A549 (cell line): ENCODE measurements at regions not wholly inside any gene's neighbourhood (a gene's known extent, or its start where the extent isn't known, plus 50 kb on each side); places are given as distances from the start of the nearest gene placed in this dataset.
A peak's percentile ranks its signal among the peaks of the same experiment; 100 is the strongest.
"Not testable (repeated sequence)": the region's sequence is repeated elsewhere in the genome, so short reads cannot be mapped to it uniquely, and the experiment has no call there.

Experiments
- ATAC-seq, 2 experiments: fragments of 200-7000 bp in 1 of 2; fragments of >200 bp in 1 of 2; cut with Nextera tagmentation in 1 of 2; cut with Tn5 transposase in 1 of 2; 3 replicates each; pipeline versions ENCODE4 v1.8.0 to v1.9.1; 2018 to 2020; ENCODE audit warnings: mild to moderate bottlenecking in 1 of 2, moderate library complexity in 1 of 2
- CTCF ChIA-PET: fragments of 300-600 bp; sonication (Branson Sonifier 250); formaldehyde crosslinking; extraction: SDS; loops from one replicate; lab custom pipeline; 2021; ENCODE audit warnings: antibody characterized with exemption, inconsistent platforms; lab: Yijun Ruan, JAX
- POLR2A ChIA-PET: fragments of 350-600 bp; formaldehyde crosslinking; extraction: SDS; loops from one replicate; lab custom pipeline; 2021; ENCODE audit warnings: antibody characterized with exemption, inconsistent platforms; lab: Yijun Ruan, JAX
- DNase-seq, 2 experiments: peaks; one replicate each; pipeline versions ENCODE4 v3.0.0 to v3.0.0-alpha.2; 2011 to 2016; ENCODE audit warnings: low read depth in 1 of 2, low spot score in 1 of 2
- FAIRE-seq: peaks from 2 replicates; lab custom pipeline; 2011; peaks lifted over from hg19 to GRCh38; lab: Jason Lieb, UNC
- H3K27ac ChIP-seq, 2 experiments: fragments of >200 bp; sonication (Bioruptor Twin); formaldehyde crosslinking; 3 replicates each; pipeline ENCODE4 v1.5.1; 2016 to 2017
- H3K4me1 ChIP-seq: fragments of >200 bp; sonication (Bioruptor Twin); formaldehyde crosslinking; 3 replicates; pipeline ENCODE4 v1.6.1; 2016
- H3K4me2 ChIP-seq: fragments of >200 bp; sonication (Bioruptor Twin); formaldehyde crosslinking; 3 replicates; pipeline ENCODE4 v1.6.1; 2016
- H3K4me3 ChIP-seq: fragments of >200 bp; sonication (Bioruptor Twin); formaldehyde crosslinking; 3 replicates; pipeline ENCODE4 v1.5.1; 2016
- H3K9me3 ChIP-seq: fragments of >200 bp; sonication (Bioruptor Twin); formaldehyde crosslinking; 3 replicates; pipeline ENCODE4 v1.6.1; 2016
- CBX8 ChIP-seq: fragments of 200-600 bp; sonication (generic); IDR thresholded peaks from 2 replicates; pipeline ENCODE4 v1.6.1; 2016
- CHD2 ChIP-seq: fragments of 150-350 bp; IDR thresholded peaks from 2 replicates; pipeline ENCODE4 v1.6.1; 2014; ENCODE audit warnings: low read length; ENCODE audit not compliant: partially characterized antibody
- CHD4 ChIP-seq: fragments of 200-600 bp; sonication (generic); IDR thresholded peaks from 2 replicates; pipeline ENCODE4 v1.6.1; 2016; ENCODE audit warnings: antibody characterized with exemption, mild to moderate bottlenecking, borderline replicate concordance
- EHF ChIP-seq: fragments of 250-450 bp; sonication (Bioruptor Pico); IDR thresholded peaks from 2 replicates; pipeline ENCODE4 v1.5.0; 2020; ENCODE audit warnings: mild to moderate bottlenecking
- EHMT2 ChIP-seq: fragments of 200-600 bp; sonication (generic); IDR thresholded peaks from 2 replicates; pipeline ENCODE4 v1.6.1; 2016; ENCODE audit warnings: antibody characterized with exemption, low read depth, mild to moderate bottlenecking, moderate library complexity
- ESRRA ChIP-seq: fragments of 150-350 bp; IDR thresholded peaks from 2 replicates; pipeline ENCODE4 v1.6.1; 2014; ENCODE audit warnings: mild to moderate bottlenecking, low read length, borderline replicate concordance
- FOSB ChIP-seq: fragments of 250-450 bp; sonication (Bioruptor Pico); IDR thresholded peaks from 2 replicates; pipeline ENCODE4 v1.5.0; 2020; ENCODE audit warnings: mild to moderate bottlenecking, moderate library complexity
- HOXA7 ChIP-seq: fragments of 250-450 bp; sonication (Bioruptor Pico); IDR thresholded peaks from 2 replicates; pipeline ENCODE4 v1.5.0; 2020; ENCODE audit warnings: mild to moderate bottlenecking, moderate library complexity
- HOXB13 ChIP-seq: fragments of 250-450 bp; sonication (Bioruptor Pico); IDR thresholded peaks from 2 replicates; pipeline ENCODE4 v1.5.0; 2020; ENCODE audit warnings: low read depth, mild to moderate bottlenecking, moderate library complexity
- HOXB5 ChIP-seq: fragments of 250-450 bp; sonication (Bioruptor Pico); IDR thresholded peaks from 2 replicates; pipeline ENCODE4 v1.5.0; 2020; ENCODE audit warnings: mild to moderate bottlenecking, moderate library complexity
- JUN ChIP-seq, 2 experiments: fragments of >200 bp; sonication (Bioruptor Twin); formaldehyde crosslinking; IDR thresholded peaks; 2 replicates in 1 of 2; 3 replicates in 1 of 2; pipeline ENCODE4 v1.6.1; 2016 to 2017
- KDM1A ChIP-seq: fragments of 200-600 bp; sonication (generic); IDR thresholded peaks from 2 replicates; pipeline ENCODE4 v1.6.1; 2016; ENCODE audit warnings: low read depth, mild to moderate bottlenecking
- KDM5A ChIP-seq: fragments of 200-600 bp; sonication (generic); IDR thresholded peaks from 2 replicates; pipeline ENCODE4 v1.6.1; 2016; ENCODE audit warnings: antibody characterized with exemption, mild to moderate bottlenecking
- MAFK ChIP-seq: fragments of 450-650 bp; IDR thresholded peaks from 2 replicates; pipeline ENCODE4 v1.6.1; 2014; ENCODE audit not compliant: partially characterized antibody
- NR3C1 ChIP-seq: fragments of >200 bp; sonication (Bioruptor Twin); formaldehyde crosslinking; IDR thresholded peaks from 3 replicates; pipeline ENCODE4 v1.6.1; 2017
- POLR2A ChIP-seq: IDR thresholded peaks from 2 replicates; pipeline ENCODE4 v1.6.1; 2012; ENCODE audit warnings: mild to moderate bottlenecking, low read length
- RAD21 ChIP-seq, 2 experiments: fragments of >200 bp in 1 of 2; sonication (Bioruptor Twin) in 1 of 2; formaldehyde crosslinking in 1 of 2; IDR thresholded peaks in 1 of 2; conservative IDR thresholded peaks in 1 of 2; 2 replicates in 1 of 2; 3 replicates in 1 of 2; pipeline ENCODE4 v1.6.1; 2012 to 2018; ENCODE audit warnings: inconsistent platforms in 1 of 2
- RCOR1 ChIP-seq: fragments of 150-350 bp; IDR thresholded peaks from 2 replicates; pipeline ENCODE4 v1.6.1; 2014; ENCODE audit warnings: antibody characterized with exemption, low read length, low read depth
- RFX5 ChIP-seq: fragments of 450-650 bp; IDR thresholded peaks from 2 replicates; pipeline ENCODE4 v1.7.1; 2014; ENCODE audit warnings: antibody characterized with exemption, mild to moderate bottlenecking, moderate library complexity
- RNF2 ChIP-seq: fragments of 200-600 bp; sonication (generic); IDR thresholded peaks from 2 replicates; pipeline ENCODE4 v1.6.1; 2016; ENCODE audit warnings: low read depth, mild to moderate bottlenecking, antibody characterized with exemption, moderate library complexity, borderline replicate concordance
- TFCP2L1 ChIP-seq: fragments of 250-450 bp; sonication (Bioruptor Pico); IDR thresholded peaks from 2 replicates; pipeline ENCODE4 v1.5.0; 2021; ENCODE audit warnings: mild to moderate bottlenecking
- ZC3H11A ChIP-seq: fragments of 450-650 bp; IDR thresholded peaks from 2 replicates; pipeline ENCODE4 v1.6.1; 2014; ENCODE audit warnings: antibody characterized with exemption, mild to moderate bottlenecking
- WGBS: methylation state at CpG from one replicate; pipeline ENCODE4 v1.1.6; 2017; ENCODE audit errors: missing lambda C conversion rate; 5-methylcytosine and 5-hydroxymethylcytosine counted together
- TF ChIP-seq, protein P1 (sequence below): fragments of 250-450 bp; sonication (Bioruptor Pico); IDR thresholded peaks from 2 replicates; pipeline ENCODE4 v1.5.0; 2020; ENCODE audit warnings: low read depth, mild to moderate bottlenecking, moderate library complexity
- TF ChIP-seq, protein P2 (sequence below): fragments of 450-650 bp; IDR thresholded peaks from 2 replicates; pipeline ENCODE4 v1.6.1; 2014; ENCODE audit warnings: antibody characterized with exemption
- TF ChIP-seq, protein P3 (sequence below): IDR thresholded peaks from 2 replicates; pipeline ENCODE4 v1.6.1; 2012; ENCODE audit warnings: low read depth, borderline replicate concordance
- TF ChIP-seq, protein P4 (sequence below): fragments of >200 bp; sonication (Bioruptor Twin); formaldehyde crosslinking; IDR thresholded peaks from 2 replicates; pipeline ENCODE4 v1.6.1; 2016
- TF ChIP-seq, protein P5 (sequence below): IDR thresholded peaks from 2 replicates; pipeline ENCODE4 v1.6.1; 2012

DNA sequence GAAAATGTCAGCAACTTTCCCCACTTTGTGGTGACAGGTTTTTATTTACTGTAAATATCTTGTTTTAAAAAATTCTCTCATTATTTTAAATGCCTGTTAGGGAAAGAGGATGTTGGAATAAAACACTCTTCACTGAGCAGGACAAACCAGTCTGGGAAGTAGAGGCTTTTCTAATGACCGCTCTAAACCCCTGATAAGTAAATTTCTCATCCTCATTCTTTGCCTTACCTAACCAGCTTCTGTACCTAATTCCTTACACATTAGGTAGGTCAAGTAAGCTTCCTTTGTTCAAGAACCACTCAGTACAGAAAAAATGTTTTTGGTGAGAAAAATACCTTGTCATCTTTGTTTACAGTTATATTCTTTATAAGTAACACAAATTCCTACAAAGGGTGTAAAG is 143.6 kb downstream of the GPR85 start (continued):
- TF ChIP-seq, protein P1, sequence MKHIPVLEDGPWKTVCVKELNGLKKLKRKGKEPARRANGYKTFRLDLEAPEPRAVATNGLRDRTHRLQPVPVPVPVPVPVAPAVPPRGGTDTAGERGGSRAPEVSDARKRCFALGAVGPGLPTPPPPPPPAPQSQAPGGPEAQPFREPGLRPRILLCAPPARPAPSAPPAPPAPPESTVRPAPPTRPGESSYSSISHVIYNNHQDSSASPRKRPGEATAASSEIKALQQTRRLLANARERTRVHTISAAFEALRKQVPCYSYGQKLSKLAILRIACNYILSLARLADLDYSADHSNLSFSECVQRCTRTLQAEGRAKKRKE (CRISPR knock-in tag), result no peak
- no peak for TF ChIP-seq RCOR1

DNA sequence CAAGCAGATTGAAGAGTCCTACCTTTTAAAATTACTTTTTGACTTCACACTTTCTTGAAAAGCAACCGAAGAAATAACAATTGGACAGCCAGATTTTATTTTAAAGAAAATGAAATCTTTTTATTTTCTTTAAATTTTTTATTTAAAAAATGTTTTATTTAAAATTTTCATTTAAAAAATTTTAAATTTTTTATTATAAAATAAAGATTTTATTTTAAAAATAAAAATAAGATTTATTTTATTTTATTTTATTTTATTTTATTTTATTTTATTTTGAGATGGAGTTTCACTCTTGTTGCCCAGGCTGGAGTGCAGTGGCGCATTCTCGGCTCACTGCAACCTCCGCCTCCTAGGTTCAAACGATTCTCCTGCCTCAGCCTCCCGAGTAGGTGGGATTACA is 144.5 kb downstream of the GPR85 start:
- H3K4me2 ChIP-seq, CTCF ChIA-PET, POLR2A ChIA-PET, H3K4me3 ChIP-seq, ATAC-seq, H3K9me3 ChIP-seq, FAIRE-seq, H3K27ac ChIP-seq, DNase-seq: not testable (repeated sequence)
- WGBS, result 68% methylated on average over 6 of the region's 6 CpGs
- H3K4me1 ChIP-seq, result peaks cover 10% of the 10 kb centered on the region; the same call in 2 of the 3 replicates

DNA sequence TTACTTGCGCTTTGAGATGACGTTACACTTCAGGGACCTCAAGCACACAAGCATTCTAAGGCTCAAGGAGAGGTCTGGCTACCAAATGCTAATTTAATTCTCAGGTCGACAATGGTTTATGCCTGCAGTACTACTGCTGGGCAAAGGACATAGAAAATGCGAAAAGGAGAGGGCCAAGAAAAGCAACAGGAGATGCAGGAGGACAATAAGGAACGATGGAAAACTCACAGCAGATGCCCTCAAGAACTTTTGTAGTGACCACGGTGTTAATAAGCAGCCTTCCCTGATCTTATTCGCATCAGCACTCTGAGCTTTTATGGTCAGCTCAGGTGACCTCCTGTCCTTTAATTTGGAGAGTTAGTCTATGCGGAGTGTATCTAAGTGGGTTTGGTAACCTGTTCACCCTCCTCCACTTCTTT is 146.3 kb downstream of the GPR85 start:
- CTCF ChIA-PET, result no interaction called here
- H3K4me2 ChIP-seq, result peak overlapping the region; percentile 92
- H3K9me3 ChIP-seq, result no peaks in the 10 kb centered on the region
- H3K4me3 ChIP-seq, result peak overlapping the region; percentile 81
- H3K27ac ChIP-seq, result peak overlapping the region; percentile 72 to 82
- peak; percentile 66 to 77 for ATAC-seq
- 1% methylated on average over 8 of the region's 8 CpGs for WGBS
- no peak for DNase-seq
- POLR2A ChIA-PET, result interaction anchor here (0.6 to 1.2 kb wide), 5 partner anchors 10 to 490 kb away, joined by 3 to 8 read pairs (median 5); partner anchors contain the start of gene IFRD1
- FAIRE-seq, result no peak
- TF ChIP-seq RNF2, result no peak
- TF ChIP-seq, protein P2, sequence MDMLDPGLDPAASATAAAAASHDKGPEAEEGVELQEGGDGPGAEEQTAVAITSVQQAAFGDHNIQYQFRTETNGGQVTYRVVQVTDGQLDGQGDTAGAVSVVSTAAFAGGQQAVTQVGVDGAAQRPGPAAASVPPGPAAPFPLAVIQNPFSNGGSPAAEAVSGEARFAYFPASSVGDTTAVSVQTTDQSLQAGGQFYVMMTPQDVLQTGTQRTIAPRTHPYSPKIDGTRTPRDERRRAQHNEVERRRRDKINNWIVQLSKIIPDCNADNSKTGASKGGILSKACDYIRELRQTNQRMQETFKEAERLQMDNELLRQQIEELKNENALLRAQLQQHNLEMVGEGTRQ, result 0 out of 2 replicates have a peak, but pooled peaks have one; percentile 39
- TF ChIP-seq, all 56 proteins: peak for 1
- H3K4me1 ChIP-seq, result peaks cover 10% of the 10 kb centered on the region; the same call in 2 of the 3 replicates

DNA sequence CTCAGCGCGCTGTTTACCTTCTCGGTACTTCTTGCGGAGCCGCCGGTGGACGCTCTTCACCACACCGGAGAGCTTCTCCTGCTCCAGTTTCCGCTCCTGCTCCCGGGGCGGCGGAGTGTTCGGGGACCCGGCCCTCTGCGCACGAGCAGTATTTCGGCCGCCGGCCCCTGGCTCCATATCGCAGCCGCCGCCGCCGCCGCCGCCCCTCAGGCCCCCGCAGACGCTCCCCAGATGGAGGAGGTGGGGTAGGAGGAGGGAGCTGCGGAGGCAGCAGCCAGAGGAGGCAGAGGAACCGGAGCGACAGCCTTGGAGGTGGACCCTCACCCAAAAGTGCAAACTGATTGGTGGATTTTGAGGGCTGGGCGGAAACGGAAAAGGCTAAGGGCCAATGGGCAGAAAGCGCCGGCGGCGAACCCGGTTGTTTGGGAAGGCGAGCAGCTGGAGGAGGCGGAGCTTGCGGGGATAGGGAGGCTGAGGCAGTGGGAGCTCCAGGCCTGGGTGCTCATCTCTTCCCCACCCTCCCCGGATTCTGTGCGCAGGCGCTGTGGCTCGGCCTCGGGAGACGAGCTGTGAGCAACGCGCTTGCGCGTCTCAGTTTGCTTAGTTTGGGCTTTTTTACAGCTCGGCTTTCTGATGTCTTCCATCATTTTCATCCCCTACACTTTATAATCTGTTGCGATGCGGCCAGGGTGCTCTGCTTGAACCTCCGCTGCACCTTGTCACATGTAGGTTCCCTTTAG is 146.9 kb downstream of the GPR85 start:
- POLR2A ChIA-PET, result interaction anchor here (0.6 to 1.2 kb wide), 6 partner anchors 10 to 489 kb away, joined by 3 to 8 read pairs (median 4); partner anchors contain the start of gene IFRD1
- peak; percentile 94 for FAIRE-seq
- ATAC-seq, result peak; percentile 98 to 99
- CTCF ChIA-PET, result no interaction called here
- peak; percentile 96 to 98 for DNase-seq
- under 1% methylated on average over 29 of the region's 55 CpGs for WGBS
- H3K9me3 ChIP-seq, result no peaks in the 10 kb centered on the region
- peak overlapping the region; percentile 81 for H3K4me3 ChIP-seq
- H3K4me1 ChIP-seq, result peaks cover 10% of the 10 kb centered on the region; the same call in 2 of the 3 replicates
- peak overlapping the region; percentile 74 to 86 for H3K27ac ChIP-seq
- H3K4me2 ChIP-seq, result peak overlapping the region; percentile 92
- no peak for TF ChIP-seq CBX8
- TF ChIP-seq KDM5A, result 0 out of 2 replicates have a peak, but pooled peaks have one; percentile 22
- TF ChIP-seq EHF (CRISPR knock-in tag), result no peak
- TF ChIP-seq MAFK, result no peak
- no peak for TF ChIP-seq HOXB13
- no peak for TF ChIP-seq CHD2
- TF ChIP-seq EHMT2, result no peak
- no peak for TF ChIP-seq KDM1A
- TF ChIP-seq FOSB (CRISPR knock-in tag), result no peak
- TF ChIP-seq, protein P3, sequence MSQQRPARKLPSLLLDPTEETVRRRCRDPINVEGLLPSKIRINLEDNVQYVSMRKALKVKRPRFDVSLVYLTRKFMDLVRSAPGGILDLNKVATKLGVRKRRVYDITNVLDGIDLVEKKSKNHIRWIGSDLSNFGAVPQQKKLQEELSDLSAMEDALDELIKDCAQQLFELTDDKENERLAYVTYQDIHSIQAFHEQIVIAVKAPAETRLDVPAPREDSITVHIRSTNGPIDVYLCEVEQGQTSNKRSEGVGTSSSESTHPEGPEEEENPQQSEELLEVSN, result 0 out of 2 replicates have a peak, but pooled peaks have one; percentile 7
- TF ChIP-seq HOXA7 (CRISPR knock-in tag), result no peak
- TF ChIP-seq ESRRA, result no peak
- no peak for TF ChIP-seq RAD21 (conservative IDR thresholded peaks at IDR 0.05 in 1 of 2, IDR thresholded peaks at IDR 0.05 in 1 of 2)
- no peak for TF ChIP-seq TFCP2L1 (CRISPR knock-in tag)
- no peak for TF ChIP-seq ZC3H11A
- TF ChIP-seq CHD4, result no peak
- no peak for TF ChIP-seq HOXB5 (CRISPR knock-in tag)
- TF ChIP-seq, protein P4, sequence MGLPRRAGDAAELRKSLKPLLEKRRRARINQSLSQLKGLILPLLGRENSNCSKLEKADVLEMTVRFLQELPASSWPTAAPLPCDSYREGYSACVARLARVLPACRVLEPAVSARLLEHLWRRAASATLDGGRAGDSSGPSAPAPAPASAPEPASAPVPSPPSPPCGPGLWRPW, result no peak
- 0 out of 5 replicates have a peak, but pooled peaks of 1 of the 2 experiments have one; percentile 7 for TF ChIP-seq JUN (IDR thresholded peaks at IDR 0.05)
- TF ChIP-seq, protein P5, sequence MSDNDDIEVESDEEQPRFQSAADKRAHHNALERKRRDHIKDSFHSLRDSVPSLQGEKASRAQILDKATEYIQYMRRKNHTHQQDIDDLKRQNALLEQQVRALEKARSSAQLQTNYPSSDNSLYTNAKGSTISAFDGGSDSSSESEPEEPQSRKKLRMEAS, result no peak; the same call in none of the 2 replicates
- no peak for TF ChIP-seq RNF2
- TF ChIP-seq RFX5, result peak; percentile 27; the same call in 1 of the 2 replicates
- no peak for TF ChIP-seq NR3C1
- peak; percentile 60 for TF ChIP-seq POLR2A
